ENCODE measurements at regions not wholly inside any gene's neighbourhood (a gene's known extent, or its start where the extent isn't known, plus 50 kb on each side); places are given as distances from the start of the nearest gene placed in this dataset.
"Not testable (repeated sequence)": the region's sequence is repeated elsewhere in the genome, so short reads cannot be mapped to it uniquely, and the experiment has no call there.

DNA sequence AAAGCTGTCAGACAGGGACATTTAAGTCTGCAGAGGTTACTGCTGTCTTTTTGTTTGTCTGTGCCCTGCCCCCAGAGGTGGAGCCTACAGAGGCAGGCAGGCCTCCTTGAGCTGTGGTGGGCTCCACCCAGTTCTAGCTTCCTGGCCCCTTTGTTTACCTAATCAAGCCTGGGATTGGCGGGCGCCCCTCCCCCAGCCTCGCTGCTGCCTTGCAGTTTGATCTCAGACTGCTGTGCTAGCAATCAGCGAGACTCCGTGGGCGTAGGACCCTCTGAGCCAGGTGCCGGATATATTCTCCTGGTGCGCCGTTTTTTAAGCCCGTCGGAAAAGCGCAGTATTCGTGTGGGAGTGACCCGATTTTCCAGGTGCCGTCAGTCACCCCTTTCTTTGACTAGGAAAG lies 185.9 kb upstream of the MAGEC2 start:
- H4K5ac ChIP-seq (ENCODE audit: low read depth, low read length); H3K4me1 ChIP-seq (ENCODE audit: control insufficient read depth, insufficient read depth, low read length); H2BK20ac ChIP-seq (ENCODE audit: low read depth, low read length); H4K20me1 ChIP-seq (ENCODE audit: insufficient read depth, low read length); CTCF ChIA-PET; H3K18ac ChIP-seq (ENCODE audit: low read depth, low read length); H3K36me3 ChIP-seq (ENCODE audit: control insufficient read depth, insufficient read depth, low read length); H3K9ac ChIP-seq (ENCODE audit: low read depth, low read length); dilution Hi-C loops (cut with HindIII; ENCODE audit: low sequenced_read_pairs, unreplicated experiment); ATAC-seq (ENCODE audit: low read depth); H4K91ac ChIP-seq (ENCODE audit: insufficient read depth, low read depth, low read length); H3K27me3 ChIP-seq (ENCODE audit: control insufficient read depth, insufficient read depth, low read length); H3K4ac ChIP-seq (ENCODE audit: low read depth, low read length); H3K4me2 ChIP-seq (ENCODE audit: low read depth, low read length); H4K8ac ChIP-seq (ENCODE audit: low read depth in 2 of 2, low read length in 2 of 2); H3K4me3 ChIP-seq (ENCODE audit: insufficient read depth, low read depth, low read length); H3K27ac ChIP-seq (ENCODE audit: insufficient read depth, low read length); H2BK120ac ChIP-seq (ENCODE audit: low read depth, low read length); H3K9me1 ChIP-seq (ENCODE audit: insufficient read depth, low read length); H2AK9ac ChIP-seq (replicated peaks; ENCODE audit: low read depth, low read length, poor library complexity); in situ Hi-C loops (cut with MboI; ENCODE audit: low sequenced_read_pairs); H2AK5ac ChIP-seq (ENCODE audit: low read depth, low read length); H3K79me1 ChIP-seq (ENCODE audit: low read depth in 1 of 2, low read length in 2 of 2); H2AFZ ChIP-seq (replicated peaks; ENCODE audit: low read length, poor library complexity); H3K23ac ChIP-seq (ENCODE audit: low read depth, low read length); DNase-seq; H3K56ac ChIP-seq (ENCODE audit: extremely low read depth, insufficient read depth, low read length); H3K9me3 ChIP-seq (ENCODE audit: control insufficient read depth, insufficient read depth, low read length); H2BK15ac ChIP-seq (ENCODE audit: low read depth, low read length); POLR2A ChIA-PET (ENCODE audit: unreplicated experiment); H3K14ac ChIP-seq (replicated peaks; ENCODE audit: low read depth, low read length); BruUV-seq (replicated peaks); intact Hi-C loops (cut with micrococcal nuclease); H2BK5ac ChIP-seq (ENCODE audit: low read depth, low read length, poor library complexity, severe bottlenecking): not testable (repeated sequence)
- 60% methylated on average over 2 of the region's 15 CpGs; no CpG with 5 or more reads in 1 of the 2 experiments for WGBS, 2 experiments (ENCODE audit: extremely low coverage in 2 of 2, insufficient read length in 1 of 2)

Data from IMR-90 (cell line).